Mammary epithelial cell (primary cell): ENCODE measurements at regions not wholly inside any gene's neighbourhood (a gene's known extent, or its start where the extent isn't known, plus 50 kb on each side); places are given as distances from the start of the nearest gene placed in this dataset.

ENCODE experiments used
- EZH2 ChIP-seq: IDR thresholded peaks from 2 replicates; pipeline ENCODE4 v1.6.1; 2012; ENCODE audit warnings: low read length, inconsistent platforms, borderline replicate concordance
- TF ChIP-seq, protein P1 (sequence below), 2 donors: IDR thresholded peaks in 1 of 2; conservative IDR thresholded peaks in 1 of 2; 2 replicates each; pipeline ENCODE4 v1.5.1; 2011 to 2012; ENCODE audit warnings: inconsistent platforms in 2 of 2, low read length in 2 of 2, mild to moderate bottlenecking in 2 of 2, control low read depth in 1 of 2, low read depth in 1 of 2; ENCODE audit not compliant: insufficient read depth in 1 of 2; ENCODE audit errors: extremely low read depth in 1 of 2

DNA sequence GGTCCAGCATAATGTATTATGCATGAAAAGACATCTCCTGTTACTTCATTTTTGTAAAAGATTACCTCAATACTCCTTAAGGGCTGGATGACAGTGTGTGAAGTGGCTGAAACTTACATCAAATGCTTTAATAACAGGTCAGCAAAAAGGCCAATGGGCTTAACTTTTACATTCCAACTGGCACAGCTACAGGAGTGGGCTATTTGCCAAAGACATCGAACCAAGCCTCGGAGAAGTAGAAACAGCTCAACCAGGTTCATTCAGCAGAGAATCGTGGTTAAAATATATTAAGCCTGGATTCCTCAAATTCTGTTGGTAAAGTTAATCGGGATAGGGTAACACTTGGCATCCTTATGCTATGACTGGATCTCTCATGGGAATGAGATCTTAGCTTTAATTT, 639.7 kb downstream of the TRIML1 start:
- TF ChIP-seq, protein P1, sequence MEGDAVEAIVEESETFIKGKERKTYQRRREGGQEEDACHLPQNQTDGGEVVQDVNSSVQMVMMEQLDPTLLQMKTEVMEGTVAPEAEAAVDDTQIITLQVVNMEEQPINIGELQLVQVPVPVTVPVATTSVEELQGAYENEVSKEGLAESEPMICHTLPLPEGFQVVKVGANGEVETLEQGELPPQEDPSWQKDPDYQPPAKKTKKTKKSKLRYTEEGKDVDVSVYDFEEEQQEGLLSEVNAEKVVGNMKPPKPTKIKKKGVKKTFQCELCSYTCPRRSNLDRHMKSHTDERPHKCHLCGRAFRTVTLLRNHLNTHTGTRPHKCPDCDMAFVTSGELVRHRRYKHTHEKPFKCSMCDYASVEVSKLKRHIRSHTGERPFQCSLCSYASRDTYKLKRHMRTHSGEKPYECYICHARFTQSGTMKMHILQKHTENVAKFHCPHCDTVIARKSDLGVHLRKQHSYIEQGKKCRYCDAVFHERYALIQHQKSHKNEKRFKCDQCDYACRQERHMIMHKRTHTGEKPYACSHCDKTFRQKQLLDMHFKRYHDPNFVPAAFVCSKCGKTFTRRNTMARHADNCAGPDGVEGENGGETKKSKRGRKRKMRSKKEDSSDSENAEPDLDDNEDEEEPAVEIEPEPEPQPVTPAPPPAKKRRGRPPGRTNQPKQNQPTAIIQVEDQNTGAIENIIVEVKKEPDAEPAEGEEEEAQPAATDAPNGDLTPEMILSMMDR (conservative IDR thresholded peaks at IDR 0.05 in 1 of 2, IDR thresholded peaks at IDR 0.05 in 1 of 2; ENCODE audit: extremely low read depth in 1 of 2, insufficient read depth in 1 of 2, low read depth in 1 of 2, low read length in 2 of 2): no peak
- TF ChIP-seq EZH2: no peak
